GM20000 (cell line): ENCODE measurements at regions not wholly inside any gene's neighbourhood (a gene's known extent, or its start where the extent isn't known, plus 50 kb on each side); places are given as distances from the start of the nearest gene placed in this dataset.

Experiments used
- DNase-seq: peaks from one replicate; pipeline ENCODE4 v3.0.0; 2012; ENCODE audit warnings: low spot score
- TF ChIP-seq, protein P1 (sequence below): IDR thresholded peaks from 2 replicates; pipeline ENCODE4 v1.5.1; 2012; ENCODE audit warnings: mild to moderate bottlenecking, control low read depth; ENCODE audit errors: extremely low read depth, missing control alignments

- TF ChIP-seq, protein P1, sequence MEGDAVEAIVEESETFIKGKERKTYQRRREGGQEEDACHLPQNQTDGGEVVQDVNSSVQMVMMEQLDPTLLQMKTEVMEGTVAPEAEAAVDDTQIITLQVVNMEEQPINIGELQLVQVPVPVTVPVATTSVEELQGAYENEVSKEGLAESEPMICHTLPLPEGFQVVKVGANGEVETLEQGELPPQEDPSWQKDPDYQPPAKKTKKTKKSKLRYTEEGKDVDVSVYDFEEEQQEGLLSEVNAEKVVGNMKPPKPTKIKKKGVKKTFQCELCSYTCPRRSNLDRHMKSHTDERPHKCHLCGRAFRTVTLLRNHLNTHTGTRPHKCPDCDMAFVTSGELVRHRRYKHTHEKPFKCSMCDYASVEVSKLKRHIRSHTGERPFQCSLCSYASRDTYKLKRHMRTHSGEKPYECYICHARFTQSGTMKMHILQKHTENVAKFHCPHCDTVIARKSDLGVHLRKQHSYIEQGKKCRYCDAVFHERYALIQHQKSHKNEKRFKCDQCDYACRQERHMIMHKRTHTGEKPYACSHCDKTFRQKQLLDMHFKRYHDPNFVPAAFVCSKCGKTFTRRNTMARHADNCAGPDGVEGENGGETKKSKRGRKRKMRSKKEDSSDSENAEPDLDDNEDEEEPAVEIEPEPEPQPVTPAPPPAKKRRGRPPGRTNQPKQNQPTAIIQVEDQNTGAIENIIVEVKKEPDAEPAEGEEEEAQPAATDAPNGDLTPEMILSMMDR: no peak
- DNase-seq: no peak
Observed at GRCh38 chr14:25620515-25620914, 570.6 kb upstream of the STXBP6 start.

DNA sequence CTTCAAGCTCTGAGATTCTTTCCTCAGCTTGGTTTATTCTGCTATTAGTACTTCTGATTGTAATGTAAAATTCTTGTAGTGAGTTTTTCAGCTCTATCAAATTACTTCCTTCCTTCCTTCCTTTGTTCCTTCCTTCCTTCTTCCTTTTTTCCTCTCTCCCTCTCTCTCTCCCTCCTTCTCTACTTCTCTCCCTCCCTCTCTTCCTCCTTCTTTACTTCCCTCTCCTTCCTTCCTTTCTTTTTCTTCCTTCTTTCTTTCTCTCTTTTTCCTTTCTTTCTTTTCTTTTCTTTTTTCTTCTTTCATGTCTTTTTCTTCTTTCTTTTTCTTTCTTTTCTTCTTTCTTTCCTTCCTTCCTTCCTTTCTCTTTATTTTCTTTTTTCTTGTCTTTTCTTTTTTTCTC, 565.2 kb upstream of the STXBP6 start:
- no peak for DNase-seq
- TF ChIP-seq, protein P1: no peak

DNA sequence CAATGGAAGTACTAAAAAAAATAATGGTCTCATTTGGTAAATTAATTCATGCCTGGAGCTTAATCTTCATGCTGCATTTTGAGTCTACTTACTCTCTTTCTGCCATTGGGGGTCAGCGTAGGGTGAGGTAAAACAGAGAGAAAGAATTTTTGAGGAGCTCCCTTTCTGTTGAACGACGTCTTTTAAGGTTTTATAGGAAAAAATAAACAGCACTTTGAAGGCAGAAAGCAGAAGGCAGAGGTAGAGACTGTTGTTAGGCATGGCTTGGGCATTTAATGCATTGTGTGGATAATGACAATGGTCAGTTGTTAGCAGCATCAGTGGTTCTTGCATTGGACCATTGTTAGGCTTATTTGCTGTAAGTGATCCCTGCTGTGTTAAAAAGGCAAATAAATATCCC, 557.2 kb upstream of the STXBP6 start:
- TF ChIP-seq, protein P1: no peak
- DNase-seq: no peak

- DNase-seq: no peak
- TF ChIP-seq, protein P1: no peak
Observed at GRCh38 chr14:25602106-25602505, 552.2 kb upstream of the STXBP6 start.

DNA sequence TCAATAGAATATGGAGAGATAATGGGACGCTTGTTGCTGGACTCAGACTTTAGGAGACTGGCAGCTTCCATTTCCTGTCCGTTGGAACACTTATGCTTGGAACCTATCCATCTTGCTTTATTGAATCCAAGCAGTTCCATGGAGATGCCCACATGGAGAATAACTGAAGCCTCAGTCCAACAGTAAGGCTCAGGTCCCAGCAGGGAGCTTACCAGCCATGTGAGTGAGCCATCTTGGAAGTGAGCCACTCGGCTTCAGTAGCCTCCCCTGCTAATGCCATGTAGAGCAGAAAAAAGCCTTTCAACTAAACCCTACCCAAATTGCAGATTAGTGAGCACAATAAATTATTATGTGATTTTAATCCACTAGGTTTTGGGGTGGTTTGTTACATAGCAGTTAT, 538.8 kb upstream of the STXBP6 start:
- no peak for DNase-seq
- TF ChIP-seq, protein P1: no peak

DNA sequence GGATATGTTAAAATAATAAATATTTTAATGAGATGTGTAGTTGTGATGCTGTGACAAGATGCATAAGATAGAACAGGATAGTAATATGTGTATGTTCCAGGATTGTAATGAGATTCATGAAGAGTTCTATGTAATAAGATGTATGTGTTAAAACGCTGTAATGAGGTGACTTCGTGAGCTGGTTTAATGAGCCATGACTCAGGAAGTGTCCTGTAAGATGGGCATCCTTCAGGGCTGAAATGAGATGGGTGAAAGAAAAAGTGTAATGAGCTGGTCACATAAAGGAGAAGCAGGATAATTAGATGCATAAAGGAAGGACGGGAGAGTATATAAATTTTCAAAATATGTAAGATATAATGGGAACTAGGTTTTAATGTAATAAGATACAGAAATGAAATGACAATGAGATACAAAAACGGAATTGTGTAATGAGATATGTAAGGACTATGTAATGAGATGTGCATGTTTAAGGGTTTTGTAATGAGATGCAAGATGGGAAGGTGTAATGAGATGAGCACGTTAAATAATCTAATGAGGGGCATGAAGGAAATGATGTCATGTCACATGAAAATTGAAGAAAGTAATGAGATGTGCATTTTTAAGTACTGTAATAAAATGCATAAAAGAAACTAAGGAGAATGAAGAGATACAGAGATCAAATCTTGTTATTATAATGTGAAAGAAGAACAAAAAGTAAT, 524.8 kb upstream of the STXBP6 start:
- no peak for DNase-seq
- TF ChIP-seq, protein P1: no peak

DNA sequence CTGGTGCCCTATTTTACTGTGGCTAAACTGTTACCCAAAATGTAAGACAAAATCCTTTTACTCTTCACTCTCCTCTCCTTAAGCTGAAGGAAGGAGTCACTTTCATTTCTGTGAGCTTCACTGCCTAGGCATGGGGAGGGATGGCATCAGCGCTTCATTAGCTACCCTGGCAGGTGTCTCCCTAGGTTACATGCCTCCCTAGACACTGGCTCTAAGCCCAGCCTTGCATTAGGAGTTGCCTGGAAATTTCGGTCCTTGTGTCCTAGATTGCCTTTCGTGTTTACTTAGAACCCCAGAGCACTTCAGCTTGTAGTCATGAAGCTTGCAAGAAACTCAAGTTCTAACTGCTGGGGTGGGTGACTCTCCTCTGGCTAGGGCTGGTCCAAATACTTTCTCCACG, 520.5 kb upstream of the STXBP6 start:
- DNase-seq: no peak
- TF ChIP-seq, protein P1: no peak
